Activated naive CD4-positive, alpha-beta T cell treated with anti-CD3 and anti-CD28 coated beads, Interleukin-2, amount 50 U/mL, for 16 hours (primary cell): ENCODE measurements at regions not wholly inside any gene's neighbourhood (a gene's known extent, or its start where the extent isn't known, plus 50 kb on each side); places are given as distances from the start of the nearest gene placed in this dataset.

ENCODE experiments used
- DNase-seq: peaks from one replicate; pipeline ENCODE4 v3.0.0-alpha.2; 2020

GRCh38 chr4:29423836-29424721, 1296.1 kb upstream of the PCDH7 start:
- DNase-seq, result no peak

GRCh38 chr4:29453303-29453820, 1266.8 kb upstream of the PCDH7 start:
- no peak for DNase-seq

DNA sequence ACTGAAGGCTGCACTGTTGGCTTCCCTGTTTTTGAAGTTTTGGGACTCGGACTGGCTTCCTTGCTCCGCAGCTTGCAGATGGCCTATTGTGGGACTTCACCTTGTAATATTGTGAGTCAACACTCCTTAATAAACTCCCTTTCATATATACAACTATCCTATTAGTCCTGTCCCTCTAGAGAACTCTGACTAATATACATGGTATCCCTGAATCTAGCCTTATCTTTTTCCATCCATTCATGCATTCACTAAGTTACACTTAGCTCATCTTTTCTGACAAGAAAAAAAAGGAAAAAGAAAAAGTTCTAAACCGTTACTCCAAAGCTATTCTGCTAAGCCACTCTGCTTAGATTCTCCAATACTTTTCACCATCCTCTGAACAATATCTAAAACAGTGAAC, 1260.2 kb upstream of the PCDH7 start:
- no peak for DNase-seq

GRCh38 chr4:29467044-29467717, 1253.0 kb upstream of the PCDH7 start:
- DNase-seq, result no peak
